Limb (tissue), 2 donors: ENCODE measurements at regions not wholly inside any gene's neighbourhood (a gene's known extent, or its start where the extent isn't known, plus 50 kb on each side); places are given as distances from the start of the nearest gene placed in this dataset.
"Not testable (repeated sequence)": the region's sequence is repeated elsewhere in the genome, so short reads cannot be mapped to it uniquely, and the experiment has no call there.

ENCODE experiments used
- DNase-seq, 2 donors: peaks; one replicate each; pipeline ENCODE4 v3.0.0-alpha.2; 2016; ENCODE audit errors: extremely low spot score in 2 of 2

GRCh38 chr5:51159164-51159563, 224.1 kb upstream of the ISL1 start:
- DNase-seq = peak in 1 of 2 donors; percentile 23

GRCh38 chr5:51159606-51160005, 223.6 kb upstream of the ISL1 start:
- no peak for DNase-seq

GRCh38 chr5:51162245-51162644, 221.0 kb upstream of the ISL1 start:
- no peak for DNase-seq

- not testable (repeated sequence) for DNase-seq
These were observed 217.6 kb upstream of the ISL1 start for GRCh38 chr5:51165621-51166020.

- DNase-seq = no peak
These were observed 210.2 kb upstream of the ISL1 start for GRCh38 chr5:51172903-51173626.

GRCh38 chr5:51181208-51181894, 201.9 kb upstream of the ISL1 start:
- no peak for DNase-seq

GRCh38 chr5:51185850-51186329, 197.4 kb upstream of the ISL1 start:
- DNase-seq = peak in 1 of 2 donors; percentile 23

GRCh38 chr5:51188001-51188591, 195.2 kb upstream of the ISL1 start:
- peak in 1 of 2 donors; percentile 25 for DNase-seq

- DNase-seq = no peak
These were observed 188.6 kb upstream of the ISL1 start for GRCh38 chr5:51194671-51195070.

- DNase-seq = no peak
These were observed 182.2 kb upstream of the ISL1 start for GRCh38 chr5:51201024-51201423.

GRCh38 chr5:51201708-51202107, 181.5 kb upstream of the ISL1 start:
- DNase-seq = no peak

- no peak for DNase-seq
These were observed 181.1 kb upstream of the ISL1 start for GRCh38 chr5:51202161-51202560.

- no peak for DNase-seq
These were observed 179.7 kb upstream of the ISL1 start for GRCh38 chr5:51203598-51203997.

GRCh38 chr5:51208296-51208695, 175.0 kb upstream of the ISL1 start:
- no peak for DNase-seq

GRCh38 chr5:51214746-51215145, 168.5 kb upstream of the ISL1 start:
- DNase-seq = no peak

- DNase-seq = no peak
These were observed 157.2 kb upstream of the ISL1 start for GRCh38 chr5:51225789-51226742.

GRCh38 chr5:51227963-51228470, 155.2 kb upstream of the ISL1 start:
- DNase-seq = no peak

- no peak for DNase-seq
These were observed 152.9 kb upstream of the ISL1 start for GRCh38 chr5:51230336-51230735.

- DNase-seq = no peak
These were observed 140.8 kb upstream of the ISL1 start for GRCh38 chr5:51242456-51242855.

- DNase-seq = not testable (repeated sequence)
These were observed 132.3 kb upstream of the ISL1 start for GRCh38 chr5:51250957-51251356.

- no peak for DNase-seq
These were observed 112.0 kb upstream of the ISL1 start for GRCh38 chr5:51271261-51271660.
